A549 (cell line): ENCODE measurements at regions not wholly inside any gene's neighbourhood (a gene's known extent, or its start where the extent isn't known, plus 50 kb on each side); places are given as distances from the start of the nearest gene placed in this dataset.

Experiments
- EP300 ChIP-seq, 2 experiments: fragments of >200 bp; sonication (Bioruptor Twin); formaldehyde crosslinking; IDR thresholded peaks; 2 replicates in 1 of 2; 3 replicates in 1 of 2; pipeline ENCODE4 v1.6.1; 2016 to 2017
- ESRRA ChIP-seq: fragments of 150-350 bp; IDR thresholded peaks from 2 replicates; pipeline ENCODE4 v1.6.1; 2014; ENCODE audit warnings: mild to moderate bottlenecking, low read length, borderline replicate concordance
- FOSL2 ChIP-seq, 2 experiments: fragments of 450-650 bp in 1 of 2; fragments of >200 bp in 1 of 2; sonication (Bioruptor Twin) in 1 of 2; formaldehyde crosslinking; IDR thresholded peaks; 2 replicates each; pipeline versions ENCODE4 v1.5.0 to v1.6.1; 2016 to 2020; ENCODE audit warnings: mild to moderate bottlenecking in 1 of 2, moderate library complexity in 1 of 2
- GATA3 ChIP-seq: IDR thresholded peaks from 2 replicates; pipeline ENCODE4 v1.6.1; 2012; ENCODE audit warnings: borderline replicate concordance
- MAFK ChIP-seq: fragments of 450-650 bp; IDR thresholded peaks from 2 replicates; pipeline ENCODE4 v1.6.1; 2014; ENCODE audit not compliant: partially characterized antibody
- NPAS2 ChIP-seq: fragments of 250-450 bp; sonication (Bioruptor Pico); IDR thresholded peaks from 2 replicates; pipeline ENCODE4 v1.8.0; 2022; ENCODE audit warnings: mild to moderate bottlenecking, moderate library complexity, borderline replicate concordance
- NR3C1 ChIP-seq: fragments of >200 bp; sonication (Bioruptor Twin); formaldehyde crosslinking; IDR thresholded peaks from 3 replicates; pipeline ENCODE4 v1.6.1; 2017
- PBX3 ChIP-seq: IDR thresholded peaks from 2 replicates; pipeline ENCODE4 v1.6.1; 2012
- POLR2A ChIP-seq: IDR thresholded peaks from 2 replicates; pipeline ENCODE4 v1.6.1; 2012; ENCODE audit warnings: mild to moderate bottlenecking, low read length
- REST ChIP-seq: fragments of 200-600 bp; sonication (generic); IDR thresholded peaks from 2 replicates; pipeline ENCODE4 v1.6.1; 2016; ENCODE audit warnings: antibody characterized with exemption, mild to moderate bottlenecking, moderate library complexity
- SMC3 ChIP-seq: fragments of >200 bp; sonication (Bioruptor Twin); formaldehyde crosslinking; IDR thresholded peaks from 3 replicates; pipeline ENCODE4 v1.6.1; 2018; ENCODE audit warnings: inconsistent platforms
- ZC3H11A ChIP-seq: fragments of 450-650 bp; IDR thresholded peaks from 2 replicates; pipeline ENCODE4 v1.6.1; 2014; ENCODE audit warnings: antibody characterized with exemption, mild to moderate bottlenecking
- TF ChIP-seq, protein P1 (sequence below): fragments of >200 bp; sonication (Bioruptor Twin); formaldehyde crosslinking; IDR thresholded peaks from 3 replicates; pipeline ENCODE4 v1.5.1; 2016
- TF ChIP-seq, protein P2 (sequence below): fragments of 450-650 bp; IDR thresholded peaks from 2 replicates; pipeline ENCODE4 v1.6.1; 2014; ENCODE audit warnings: antibody characterized with exemption

GRCh38 chr3:159854500-159855124 is 134.0 kb upstream of the IL12A start:
- TF ChIP-seq, protein P1, sequence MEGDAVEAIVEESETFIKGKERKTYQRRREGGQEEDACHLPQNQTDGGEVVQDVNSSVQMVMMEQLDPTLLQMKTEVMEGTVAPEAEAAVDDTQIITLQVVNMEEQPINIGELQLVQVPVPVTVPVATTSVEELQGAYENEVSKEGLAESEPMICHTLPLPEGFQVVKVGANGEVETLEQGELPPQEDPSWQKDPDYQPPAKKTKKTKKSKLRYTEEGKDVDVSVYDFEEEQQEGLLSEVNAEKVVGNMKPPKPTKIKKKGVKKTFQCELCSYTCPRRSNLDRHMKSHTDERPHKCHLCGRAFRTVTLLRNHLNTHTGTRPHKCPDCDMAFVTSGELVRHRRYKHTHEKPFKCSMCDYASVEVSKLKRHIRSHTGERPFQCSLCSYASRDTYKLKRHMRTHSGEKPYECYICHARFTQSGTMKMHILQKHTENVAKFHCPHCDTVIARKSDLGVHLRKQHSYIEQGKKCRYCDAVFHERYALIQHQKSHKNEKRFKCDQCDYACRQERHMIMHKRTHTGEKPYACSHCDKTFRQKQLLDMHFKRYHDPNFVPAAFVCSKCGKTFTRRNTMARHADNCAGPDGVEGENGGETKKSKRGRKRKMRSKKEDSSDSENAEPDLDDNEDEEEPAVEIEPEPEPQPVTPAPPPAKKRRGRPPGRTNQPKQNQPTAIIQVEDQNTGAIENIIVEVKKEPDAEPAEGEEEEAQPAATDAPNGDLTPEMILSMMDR: no peak
- TF ChIP-seq NPAS2 (CRISPR knock-in tag) (no peak), NR3C1 (no peak), POLR2A (no peak), PBX3 (no peak), MAFK (no peak), ESRRA (no peak), SMC3 (no peak), FOSL2 (IDR thresholded peaks at IDR 0.05) (0 out of 2 replicates have a peak, but pooled peaks have one; percentile 9), FOSL2 (CRISPR knock-in tag; IDR thresholded peaks at IDR 0.05) (peak; percentile 80), GATA3 (peak; percentile 27; the same call in 1 of the 2 replicates), REST (no peak), ZC3H11A (no peak), EP300 (IDR thresholded peaks at IDR 0.05) (no peak)
- TF ChIP-seq, protein P2, sequence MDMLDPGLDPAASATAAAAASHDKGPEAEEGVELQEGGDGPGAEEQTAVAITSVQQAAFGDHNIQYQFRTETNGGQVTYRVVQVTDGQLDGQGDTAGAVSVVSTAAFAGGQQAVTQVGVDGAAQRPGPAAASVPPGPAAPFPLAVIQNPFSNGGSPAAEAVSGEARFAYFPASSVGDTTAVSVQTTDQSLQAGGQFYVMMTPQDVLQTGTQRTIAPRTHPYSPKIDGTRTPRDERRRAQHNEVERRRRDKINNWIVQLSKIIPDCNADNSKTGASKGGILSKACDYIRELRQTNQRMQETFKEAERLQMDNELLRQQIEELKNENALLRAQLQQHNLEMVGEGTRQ: no peak
